GM12873 (cell line): ENCODE measurements at regions not wholly inside any gene's neighbourhood (a gene's known extent, or its start where the extent isn't known, plus 50 kb on each side); places are given as distances from the start of the nearest gene placed in this dataset.

Source experiments
- CTCF ChIP-seq: IDR thresholded peaks from 2 replicates; pipeline ENCODE4 v1.5.1; 2012; ENCODE audit warnings: low read depth, mild to moderate bottlenecking, moderate library complexity, low read length, control low read depth; ENCODE audit not compliant: insufficient read depth; ENCODE audit errors: missing control alignments

- TF ChIP-seq CTCF, result no peak
Measured at GRCh38 chr2:167386694-167387093, 498.4 kb downstream of the XIRP2 start.

- TF ChIP-seq CTCF, result no peak
Measured at GRCh38 chr2:167383610-167384194, 495.4 kb downstream of the XIRP2 start.

GRCh38 chr2:167381349-167381748 is 493.1 kb downstream of the XIRP2 start:
- no peak for TF ChIP-seq CTCF

GRCh38 chr2:167380555-167380954 is 492.3 kb downstream of the XIRP2 start:
- TF ChIP-seq CTCF, result no peak

- TF ChIP-seq CTCF, result no peak
Measured at GRCh38 chr2:167380094-167380493, 491.8 kb downstream of the XIRP2 start.

GRCh38 chr2:167369083-167369482 is 480.8 kb downstream of the XIRP2 start:
- no peak for TF ChIP-seq CTCF

- TF ChIP-seq CTCF, result no peak
Measured at GRCh38 chr2:167368371-167368770, 480.1 kb downstream of the XIRP2 start.
